Fibroblast of pulmonary artery (primary cell): ENCODE measurements at regions not wholly inside any gene's neighbourhood (a gene's known extent, or its start where the extent isn't known, plus 50 kb on each side); places are given as distances from the start of the nearest gene placed in this dataset.

Experiments used
- DNase-seq: peaks from one replicate; pipeline ENCODE4 v3.0.0-alpha.2; 2010; ENCODE audit warnings: low read depth
- H3K4me3 ChIP-seq: replicated peaks from 2 replicates; pipeline ENCODE4 v1.5.1; 2011; ENCODE audit warnings: low read depth, mild to moderate bottlenecking, control low read depth, low read length, moderate library complexity
- TF ChIP-seq, protein P1 (sequence below): IDR thresholded peaks from 2 replicates; pipeline ENCODE4 v1.5.1; 2011; ENCODE audit warnings: mild to moderate bottlenecking, control low read depth, low read length, inconsistent platforms; ENCODE audit errors: missing control alignments

DNA sequence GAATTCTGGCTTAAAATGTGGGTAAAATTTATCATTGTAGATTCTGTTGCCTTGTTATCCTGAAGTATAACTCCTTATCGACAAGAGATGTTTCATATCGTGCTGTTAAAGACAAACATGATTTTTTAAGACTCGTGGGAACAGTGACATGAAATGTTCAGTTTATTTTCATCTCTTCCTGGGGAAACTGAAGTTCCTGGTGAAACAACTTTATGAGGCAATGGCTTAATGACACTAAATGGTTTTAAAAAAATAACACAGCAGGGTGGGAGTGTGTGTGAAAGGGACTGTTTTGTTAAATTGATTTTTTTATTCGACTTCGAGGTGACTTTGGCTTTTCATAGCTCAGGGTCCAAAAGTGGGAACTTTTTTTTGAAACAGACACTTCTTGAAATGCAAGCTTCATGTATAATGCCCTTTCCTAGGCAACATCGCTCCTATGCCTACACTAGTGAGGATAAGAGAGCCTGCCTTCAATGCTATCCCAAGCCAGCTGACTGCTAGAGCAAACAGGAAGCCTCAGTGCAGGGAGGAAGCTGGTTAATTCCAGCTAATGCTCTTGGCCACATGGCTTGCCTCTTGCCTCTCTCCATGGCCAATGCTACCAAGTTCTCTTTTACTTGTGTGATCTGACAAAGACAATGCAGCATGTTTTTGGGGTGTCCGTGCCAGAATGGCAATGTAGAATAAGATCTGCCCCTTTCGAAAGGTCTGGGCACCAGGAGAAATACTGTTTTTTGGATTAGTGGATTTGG lies 57.8 kb downstream of the PABIR2 start:
- TF ChIP-seq, protein P1, sequence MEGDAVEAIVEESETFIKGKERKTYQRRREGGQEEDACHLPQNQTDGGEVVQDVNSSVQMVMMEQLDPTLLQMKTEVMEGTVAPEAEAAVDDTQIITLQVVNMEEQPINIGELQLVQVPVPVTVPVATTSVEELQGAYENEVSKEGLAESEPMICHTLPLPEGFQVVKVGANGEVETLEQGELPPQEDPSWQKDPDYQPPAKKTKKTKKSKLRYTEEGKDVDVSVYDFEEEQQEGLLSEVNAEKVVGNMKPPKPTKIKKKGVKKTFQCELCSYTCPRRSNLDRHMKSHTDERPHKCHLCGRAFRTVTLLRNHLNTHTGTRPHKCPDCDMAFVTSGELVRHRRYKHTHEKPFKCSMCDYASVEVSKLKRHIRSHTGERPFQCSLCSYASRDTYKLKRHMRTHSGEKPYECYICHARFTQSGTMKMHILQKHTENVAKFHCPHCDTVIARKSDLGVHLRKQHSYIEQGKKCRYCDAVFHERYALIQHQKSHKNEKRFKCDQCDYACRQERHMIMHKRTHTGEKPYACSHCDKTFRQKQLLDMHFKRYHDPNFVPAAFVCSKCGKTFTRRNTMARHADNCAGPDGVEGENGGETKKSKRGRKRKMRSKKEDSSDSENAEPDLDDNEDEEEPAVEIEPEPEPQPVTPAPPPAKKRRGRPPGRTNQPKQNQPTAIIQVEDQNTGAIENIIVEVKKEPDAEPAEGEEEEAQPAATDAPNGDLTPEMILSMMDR: no peak
- H3K4me3 ChIP-seq: no peak overlapping the region
- DNase-seq: no peak

DNA sequence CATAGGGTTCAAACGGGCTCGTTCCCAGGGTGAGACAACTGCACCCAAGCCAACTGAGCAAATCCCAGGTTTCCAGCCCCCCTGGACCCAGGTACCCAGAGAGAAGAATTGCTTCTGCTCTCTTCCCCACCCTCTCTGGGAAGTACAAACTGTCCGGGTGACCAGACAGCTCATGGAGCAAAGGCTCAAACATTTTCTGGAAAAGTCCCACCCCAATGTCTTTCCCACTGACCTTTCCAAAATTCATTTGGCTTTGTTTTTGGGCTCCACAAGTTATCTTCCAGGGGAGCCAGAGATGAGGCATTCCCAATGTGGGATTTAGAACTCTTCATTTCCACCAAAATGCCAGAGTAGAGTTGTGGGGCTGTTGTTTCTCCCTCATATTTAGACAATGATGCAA lies 58.6 kb downstream of the PABIR2 start:
- no peak for DNase-seq
- no peak overlapping the region for H3K4me3 ChIP-seq
- TF ChIP-seq, protein P1: no peak

DNA sequence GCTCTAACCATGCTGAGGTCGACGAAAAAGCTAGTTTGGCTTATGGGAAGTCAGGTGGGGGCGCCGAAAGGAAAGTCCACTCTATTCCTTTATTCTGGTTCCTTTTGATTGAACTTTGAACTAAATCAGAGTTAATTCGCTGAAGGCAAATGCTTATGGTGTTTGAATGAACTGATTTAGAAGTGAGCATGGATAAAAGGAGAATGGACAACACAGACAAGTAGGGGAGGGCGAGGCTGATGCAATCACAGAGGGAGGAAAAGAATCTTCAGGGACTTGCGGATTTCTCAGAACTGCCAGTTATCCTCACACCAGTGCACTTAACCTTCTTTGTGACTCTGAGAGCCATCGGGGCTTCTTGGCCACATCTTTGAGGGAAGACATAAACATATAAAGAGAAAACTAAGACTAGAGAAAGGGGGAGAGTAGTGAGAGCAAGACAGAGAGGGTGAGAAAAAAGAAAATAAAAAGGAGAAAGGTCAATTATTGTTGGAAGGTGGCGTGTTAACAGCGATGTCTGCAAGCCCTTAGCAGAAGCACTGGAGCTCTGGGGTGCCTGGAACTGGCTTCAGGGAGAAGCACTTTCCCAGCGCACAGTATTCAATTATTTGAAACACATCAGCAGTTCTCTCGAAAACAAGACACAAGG lies 59.2 kb downstream of the PABIR2 start:
- no peak for DNase-seq
- TF ChIP-seq, protein P1: no peak
- no peak overlapping the region for H3K4me3 ChIP-seq

DNA sequence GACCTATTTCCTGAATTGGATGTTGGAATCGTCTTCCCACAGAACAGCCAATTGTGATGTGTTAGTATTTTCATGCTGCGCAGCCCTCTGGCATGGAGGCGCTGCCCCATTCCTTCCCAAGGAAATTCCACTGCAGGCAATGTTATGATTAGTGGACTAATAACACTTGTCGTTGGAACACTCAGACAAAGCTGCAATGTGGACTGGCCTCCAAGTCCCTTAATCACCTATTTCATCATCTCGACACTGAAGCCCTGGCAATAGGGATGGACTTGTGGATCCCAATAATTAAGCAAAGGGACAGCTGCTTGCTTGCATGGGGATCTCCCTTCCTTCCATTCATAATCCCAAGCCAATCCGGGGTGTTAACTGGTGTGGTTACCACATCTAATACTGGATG lies 59.9 kb downstream of the PABIR2 start:
- TF ChIP-seq, protein P1: no peak
- H3K4me3 ChIP-seq: no peak overlapping the region
- no peak for DNase-seq

DNA sequence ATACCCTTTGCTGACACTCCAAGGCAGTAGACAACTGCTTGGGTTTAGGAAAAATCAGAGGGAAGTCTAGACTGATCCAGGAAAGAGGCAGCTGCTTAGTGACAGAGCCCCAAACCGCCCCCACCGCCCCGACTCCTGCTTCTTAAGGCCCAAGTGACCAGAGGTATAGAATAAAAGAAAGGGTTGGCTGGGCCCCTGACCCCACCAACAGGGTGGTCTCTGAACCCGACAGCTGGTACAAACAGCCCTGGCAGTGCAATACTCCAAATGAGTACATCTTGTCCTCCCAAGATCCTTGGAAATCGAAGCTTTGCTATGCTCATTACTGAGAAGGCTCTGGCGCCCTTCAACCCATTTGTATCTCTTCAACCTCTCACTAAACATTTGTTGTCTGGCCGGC lies 60.6 kb downstream of the PABIR2 start:
- TF ChIP-seq, protein P1: no peak
- no peak for DNase-seq
- no peak overlapping the region for H3K4me3 ChIP-seq

DNA sequence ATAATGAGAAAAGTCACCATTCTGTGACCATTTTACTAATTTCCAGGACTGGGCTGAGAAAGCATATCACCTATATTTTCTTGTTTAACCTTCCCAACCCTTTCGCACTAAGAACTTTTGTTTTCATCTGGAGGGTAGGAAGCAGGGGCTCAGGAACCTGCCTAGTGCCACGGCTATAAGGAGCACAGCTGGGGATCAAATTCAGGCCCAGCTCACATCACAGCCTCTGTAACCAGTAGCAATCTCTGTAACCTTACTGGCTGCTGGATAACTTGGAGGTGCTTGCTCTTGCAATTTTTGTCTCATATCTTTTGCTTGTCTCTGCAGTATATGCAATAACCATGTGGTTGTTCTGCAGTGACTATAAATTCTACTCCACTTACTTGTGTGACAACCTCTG lies 62.0 kb downstream of the PABIR2 start:
- no peak for DNase-seq
- H3K4me3 ChIP-seq: no peak overlapping the region
- TF ChIP-seq, protein P1: no peak
